ENCODE measurements at regions not wholly inside any gene's neighbourhood (a gene's known extent, or its start where the extent isn't known, plus 50 kb on each side); places are given as distances from the start of the nearest gene placed in this dataset.

DNA sequence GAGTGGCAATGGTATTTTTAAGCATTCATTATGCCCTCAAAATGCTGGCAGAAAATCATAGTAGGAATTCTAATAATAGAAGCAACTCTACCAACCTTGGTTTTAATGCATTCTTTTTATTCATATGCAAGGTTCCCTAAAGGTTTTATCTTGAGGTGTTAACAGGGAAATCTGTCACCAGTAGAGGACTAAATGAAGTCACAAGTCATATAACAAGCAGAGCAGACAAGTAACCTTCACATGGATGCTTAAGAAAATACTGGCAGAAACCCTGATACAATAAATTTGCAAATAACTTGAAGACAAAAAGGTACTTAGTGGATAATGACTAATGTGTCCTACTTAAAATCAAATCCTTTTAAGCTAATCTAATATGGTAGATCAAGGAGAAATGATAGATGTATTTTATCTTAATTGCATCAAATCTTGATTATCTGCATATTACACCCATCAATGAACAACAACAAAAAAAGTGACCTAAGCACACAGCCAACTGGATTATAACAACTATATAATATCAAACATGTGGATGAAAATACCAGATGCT lies 73.3 kb downstream of the RFC3 start:
- ATAC-seq (no peak), DNase-seq (no peak)

DNA sequence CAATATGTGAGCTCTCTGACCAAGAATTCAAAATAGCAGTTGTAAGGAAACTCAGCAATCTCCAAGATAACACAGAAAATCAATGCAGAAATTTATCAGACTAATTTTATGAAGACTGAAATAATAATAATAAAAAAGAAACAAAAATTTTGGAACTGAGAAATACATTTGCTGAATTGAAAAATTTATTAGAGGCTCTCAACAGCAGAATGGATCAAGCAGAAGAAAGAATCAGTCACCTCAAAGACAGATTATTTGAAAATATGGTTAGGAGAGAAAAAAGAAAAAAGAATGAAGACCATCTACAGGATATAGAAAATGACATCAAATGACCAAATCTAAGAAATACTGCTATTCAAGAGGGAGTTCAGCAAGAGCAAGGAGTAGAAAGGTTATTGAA lies 75.6 kb downstream of the RFC3 start:
- ATAC-seq (no peak), DNase-seq (no peak)

DNA sequence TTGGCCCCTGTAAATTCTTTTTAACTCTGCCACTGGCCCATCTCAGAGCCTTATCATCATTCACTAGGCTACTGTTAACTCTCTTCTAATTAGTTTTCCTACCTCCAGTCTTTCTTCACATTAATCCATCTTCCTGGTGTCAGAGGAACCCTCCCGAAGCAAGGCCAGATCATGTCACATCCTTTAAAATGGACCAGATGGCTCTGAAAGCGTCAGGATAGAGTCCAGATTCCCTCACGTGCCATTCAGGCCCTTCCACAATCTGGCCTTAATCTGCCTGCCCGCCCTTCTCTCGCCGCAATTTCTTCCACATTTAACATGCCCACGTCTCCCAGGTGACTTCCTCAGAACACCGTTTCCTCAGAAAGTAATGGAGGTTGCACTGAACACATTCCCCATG lies 86.5 kb downstream of the RFC3 start:
- ATAC-seq (no peak), DNase-seq (no peak)

DNA sequence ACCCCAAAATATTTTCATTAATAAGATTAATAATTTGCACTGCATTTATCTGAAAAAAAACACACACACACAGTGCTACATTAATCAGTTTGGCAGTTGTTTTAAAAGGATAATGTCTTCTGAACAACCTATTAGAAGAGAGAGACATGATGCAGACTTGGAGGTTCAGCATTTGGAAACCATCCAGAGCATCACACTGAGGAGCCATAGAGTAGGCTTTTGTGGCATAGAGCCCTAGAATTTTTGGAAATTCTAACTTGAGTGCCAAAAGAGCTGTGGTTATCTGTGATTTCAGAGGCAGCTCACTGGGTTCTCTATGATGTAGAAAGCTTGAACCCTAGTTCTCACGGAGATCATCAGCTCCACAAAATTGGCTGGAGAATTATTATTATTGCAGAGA lies 90.2 kb downstream of the RFC3 start:
- DNase-seq (no peak), ATAC-seq (no peak)

DNA sequence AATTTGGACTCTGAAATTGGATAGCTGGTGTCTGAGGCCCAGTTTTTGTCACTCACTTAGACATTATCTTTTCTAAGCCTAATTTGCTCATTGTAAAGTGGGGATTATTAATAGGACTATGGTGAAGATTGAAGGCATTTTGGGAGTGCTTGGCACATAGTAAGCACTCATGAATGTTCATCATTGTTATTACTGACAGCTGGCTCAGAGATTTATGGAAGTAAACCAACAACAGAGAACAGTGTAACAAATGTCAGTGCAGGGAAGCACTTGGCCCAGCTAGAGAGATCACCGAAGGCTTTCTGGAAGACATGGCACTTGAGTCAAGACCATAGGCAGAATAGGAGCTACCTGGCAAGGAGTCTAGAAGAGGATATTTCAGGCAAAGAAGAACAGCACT lies 92.3 kb downstream of the RFC3 start:
- ATAC-seq: no peak
- no peak for DNase-seq

DNA sequence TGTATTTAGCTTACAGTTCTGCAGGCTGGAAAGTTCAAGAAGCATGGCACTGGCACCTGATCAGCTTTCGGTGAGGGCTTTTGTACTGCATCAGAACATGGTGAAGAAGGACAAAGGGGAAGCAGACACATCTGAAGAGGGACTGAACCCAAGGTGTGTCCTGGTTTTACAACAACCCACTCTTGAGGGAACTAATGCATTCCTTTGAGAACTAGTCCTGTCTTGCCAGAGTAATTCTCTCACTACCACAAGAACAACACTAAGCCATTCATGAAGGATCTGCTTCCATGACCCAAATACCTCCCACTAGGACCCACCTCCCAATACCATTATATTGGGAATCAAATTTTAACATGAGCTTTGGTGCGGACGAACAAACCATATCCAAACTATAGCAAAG lies 93.6 kb downstream of the RFC3 start:
- DNase-seq (no peak), ATAC-seq (no peak)

DNA sequence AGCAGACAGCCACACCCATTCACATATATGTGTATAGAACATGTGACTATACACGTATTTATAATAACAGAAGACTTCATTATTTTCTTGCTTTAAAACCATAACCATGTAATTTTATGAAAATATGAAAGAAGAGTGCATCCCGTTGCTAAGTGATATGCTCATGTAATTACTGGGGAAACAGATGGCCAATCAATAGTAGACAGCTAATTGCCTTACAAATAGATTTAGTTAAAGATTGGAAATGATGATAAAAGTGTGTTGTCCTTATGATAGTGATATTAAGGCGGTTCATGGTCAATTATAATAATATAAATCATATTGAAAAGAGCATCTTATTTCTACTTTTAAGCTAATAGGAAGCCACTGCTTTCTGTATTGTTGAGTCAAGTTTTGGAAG lies 95.9 kb downstream of the RFC3 start:
- no peak for ATAC-seq
- no peak for DNase-seq

DNA sequence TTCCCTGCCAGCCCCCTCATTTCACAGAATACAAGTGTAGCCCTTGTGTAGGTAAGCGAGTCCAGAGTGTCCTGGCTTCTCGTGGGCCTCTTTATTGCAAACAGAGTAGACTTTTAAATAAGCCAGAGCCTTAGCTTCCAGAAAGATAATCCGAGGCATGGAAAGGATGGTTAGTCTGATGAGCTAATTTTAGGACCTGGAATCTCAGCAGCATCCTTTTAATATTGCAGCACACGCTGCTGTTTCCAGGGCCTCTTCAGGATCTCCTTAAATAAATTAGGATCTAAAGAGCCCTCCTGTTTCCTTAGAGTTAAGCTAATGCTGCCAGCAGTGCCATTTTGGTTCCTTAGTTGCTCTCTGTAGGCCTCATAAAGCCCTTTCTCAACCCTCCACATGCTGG lies 99.2 kb downstream of the RFC3 start:
- ATAC-seq (no peak), DNase-seq (no peak)

DNA sequence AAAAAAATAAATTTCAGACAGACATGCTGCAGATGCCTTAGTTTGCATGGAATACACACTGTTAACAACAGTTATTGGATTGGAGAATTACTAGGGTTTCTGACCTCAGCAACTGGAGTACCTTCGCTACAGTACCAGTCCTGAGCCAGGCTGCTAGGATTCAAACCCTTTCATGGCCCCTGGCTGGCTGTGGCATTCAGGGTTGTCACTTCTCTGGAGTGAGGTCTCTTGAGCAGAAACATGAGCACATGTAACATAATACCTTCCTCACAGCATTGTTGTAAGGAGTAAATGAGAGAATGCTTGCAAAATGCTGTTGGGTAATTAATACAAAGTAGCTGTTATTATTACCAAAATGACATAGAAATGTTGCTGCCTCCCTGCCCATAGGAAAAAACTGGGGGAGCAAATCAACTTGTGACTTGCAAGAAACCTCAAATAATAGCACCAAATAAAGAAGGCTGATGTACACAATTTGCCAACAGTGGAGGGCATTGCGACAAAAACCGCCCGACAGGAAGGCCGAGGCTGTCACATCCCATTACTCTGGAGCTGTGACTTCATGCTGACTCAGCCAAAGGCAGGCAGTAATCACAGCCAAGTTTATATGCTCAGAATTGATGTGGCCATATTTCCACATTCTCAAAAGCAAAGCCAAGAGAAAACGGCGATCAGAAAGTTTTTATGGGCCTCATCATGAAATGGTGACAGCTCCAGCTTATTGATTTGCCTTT lies 100.4 kb downstream of the RFC3 start:
- ATAC-seq: no peak
- no peak for DNase-seq

DNA sequence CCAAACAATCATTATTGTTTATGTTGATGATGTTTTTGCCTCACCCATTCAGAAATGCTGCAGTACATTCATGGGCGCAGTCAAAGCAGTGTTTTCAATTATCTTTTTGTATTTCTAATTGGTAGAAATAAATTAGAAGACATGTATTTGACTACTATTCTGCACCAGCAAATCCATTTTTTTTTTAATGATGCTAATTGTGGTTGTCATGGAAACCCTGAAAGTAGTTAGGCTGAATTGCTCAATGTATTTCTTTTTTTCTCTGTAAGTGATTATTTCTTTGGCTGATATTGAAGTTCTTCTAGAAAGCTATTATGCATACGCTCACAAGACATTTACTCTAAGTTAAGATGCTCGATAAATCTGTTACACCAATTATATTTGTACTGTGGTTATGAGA lies 101.2 kb downstream of the RFC3 start:
- DNase-seq (no peak), ATAC-seq (no peak)

DNA sequence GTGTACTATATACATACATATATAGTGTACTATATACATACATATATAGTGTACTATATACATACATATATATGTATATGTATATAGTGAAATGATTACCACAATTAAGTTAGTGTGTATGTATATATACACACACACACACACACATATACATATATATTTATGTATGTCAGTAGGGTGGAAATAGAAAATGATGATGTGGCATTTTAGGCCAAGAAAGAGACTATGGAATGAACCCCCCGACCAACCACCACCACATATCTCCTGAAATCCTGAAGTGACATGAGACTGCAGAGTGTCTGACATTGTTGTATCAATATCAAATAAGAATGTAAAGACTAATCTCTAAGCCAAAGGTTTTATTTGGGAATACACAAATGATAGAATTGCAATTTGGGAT lies 107.6 kb downstream of the RFC3 start:
- DNase-seq (no peak), ATAC-seq (no peak)

DNA sequence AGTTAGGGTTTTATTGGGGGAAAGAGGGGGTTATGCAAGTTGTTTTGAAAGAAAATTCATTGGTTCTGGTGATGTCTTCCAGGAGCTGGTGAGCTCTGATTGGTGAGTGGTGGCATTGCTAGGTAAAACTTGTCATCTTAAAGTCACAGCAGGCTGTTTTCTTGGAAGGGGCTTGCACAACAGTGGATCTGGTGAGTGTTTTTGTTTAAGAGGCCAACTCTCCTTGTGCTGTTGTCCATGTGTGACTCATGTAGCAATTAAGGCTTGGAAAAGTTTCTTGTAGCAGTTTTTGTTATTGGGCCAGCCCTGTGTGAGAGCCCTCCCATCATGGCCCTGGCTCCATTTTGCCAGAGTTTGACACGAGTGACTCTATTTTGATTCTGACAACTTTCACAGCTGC lies 109.4 kb downstream of the RFC3 start:
- ATAC-seq (no peak), DNase-seq (no peak)

DNA sequence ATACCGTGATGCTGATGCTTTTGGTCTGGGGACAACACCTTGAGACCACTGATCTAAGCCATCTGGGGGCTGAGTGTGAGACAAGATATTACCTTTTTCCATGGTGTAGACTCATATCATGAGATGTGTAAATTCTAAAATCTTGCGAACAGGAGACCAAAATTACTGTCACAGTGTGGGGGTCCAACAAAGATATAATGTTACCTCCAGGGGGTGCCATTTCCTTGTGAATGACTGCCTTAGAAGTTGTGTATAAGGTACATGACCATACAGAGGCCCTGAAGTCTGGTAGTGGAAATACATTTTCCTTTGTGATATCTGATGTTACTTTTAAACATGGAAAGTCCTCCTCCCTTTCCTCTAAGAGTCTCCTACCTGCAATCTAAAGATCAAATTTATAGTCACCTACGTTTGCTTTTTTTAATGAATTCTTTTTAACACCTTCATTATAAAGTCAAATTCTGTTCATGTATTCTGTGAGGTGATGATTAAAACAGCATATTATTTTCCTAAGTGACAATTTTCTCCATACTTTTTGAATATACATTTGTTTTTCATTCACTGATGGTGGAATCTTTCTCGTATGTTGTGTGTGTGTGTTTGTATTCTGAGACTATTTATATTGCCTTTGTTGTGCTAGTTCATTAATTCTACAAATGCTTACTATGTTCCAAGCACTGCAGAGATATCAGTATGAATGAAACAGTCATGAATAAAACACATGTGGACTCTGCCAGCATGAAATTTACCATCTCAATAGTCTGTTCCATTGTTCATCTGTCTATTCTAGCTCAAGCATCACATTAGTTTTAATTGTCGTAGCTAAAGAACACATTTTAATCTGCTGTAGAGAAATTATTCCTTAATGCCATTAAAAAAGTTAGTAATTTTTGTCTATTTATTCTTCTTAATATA lies 113.7 kb downstream of the RFC3 start:
- DNase-seq (no peak), ATAC-seq (no peak)

DNA sequence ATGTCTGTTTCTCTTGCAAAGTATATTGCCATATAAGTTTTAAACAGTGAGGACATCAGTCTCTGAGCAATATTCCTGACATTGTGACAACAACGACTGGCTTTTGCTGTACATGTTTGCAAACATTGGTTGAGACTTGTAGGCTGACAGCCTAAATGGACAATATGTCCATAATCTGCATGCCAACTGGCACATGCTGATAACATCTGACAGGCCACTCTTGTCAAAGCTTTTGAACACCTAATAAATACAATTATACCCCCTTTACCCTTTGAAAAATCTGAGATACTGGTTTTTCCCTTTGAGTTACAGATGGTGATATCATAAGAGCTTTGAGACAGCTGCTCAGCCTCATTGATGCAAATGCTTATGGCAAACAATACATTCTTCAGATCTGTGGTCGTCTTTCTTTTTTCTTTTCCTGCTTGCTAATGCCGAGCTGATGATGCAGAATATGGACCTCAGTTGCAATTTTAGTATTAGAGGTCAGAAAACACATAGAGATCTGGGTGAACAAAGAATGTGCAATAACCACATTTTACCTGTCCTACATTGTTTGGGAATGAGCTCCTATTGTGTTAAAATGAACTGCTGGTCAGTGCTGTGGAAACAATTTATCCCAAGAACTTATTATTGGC lies 114.9 kb downstream of the RFC3 start:
- DNase-seq (no peak), ATAC-seq (no peak)

DNA sequence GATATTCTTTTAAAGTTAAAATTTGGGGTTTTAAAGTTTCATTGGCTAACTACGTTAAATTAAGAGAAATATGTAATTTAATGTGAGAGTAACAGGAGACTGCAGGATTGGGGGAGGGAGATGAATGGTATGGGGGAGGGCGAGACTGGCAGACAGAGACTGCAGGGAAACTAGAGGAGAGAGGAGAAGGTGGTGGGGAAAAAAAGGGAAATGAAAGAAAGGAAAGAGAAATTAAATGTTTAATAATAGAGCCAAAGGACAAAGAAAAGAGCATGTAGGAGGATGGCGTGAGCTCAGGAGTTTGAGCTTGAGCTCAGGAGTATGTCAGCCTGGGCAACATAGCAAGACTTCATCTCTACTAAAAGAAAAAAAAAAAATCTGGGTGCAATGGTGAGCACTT lies 115.9 kb downstream of the RFC3 start:
- ATAC-seq (no peak), DNase-seq (no peak)

DNA sequence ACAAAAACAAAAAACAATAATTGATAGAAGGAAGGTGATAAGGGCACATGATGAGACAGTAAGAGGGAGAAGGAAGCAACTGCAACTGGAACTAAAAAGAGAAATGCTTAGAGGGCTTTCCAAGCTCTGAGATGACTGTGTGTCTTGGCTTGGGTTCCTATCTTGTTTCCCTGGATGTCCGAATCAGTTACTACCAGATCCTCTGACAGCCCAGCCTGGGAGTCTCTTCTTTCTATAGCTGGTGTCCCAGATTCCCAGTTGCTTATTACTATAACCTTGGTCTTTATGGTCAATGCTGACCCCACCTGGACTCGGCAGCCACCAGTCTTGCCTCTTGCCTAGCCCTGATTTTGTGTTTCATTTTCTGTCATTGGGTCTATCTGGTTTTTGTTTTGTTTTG lies 116.4 kb downstream of the RFC3 start:
- ATAC-seq (no peak), DNase-seq (no peak)

DNA sequence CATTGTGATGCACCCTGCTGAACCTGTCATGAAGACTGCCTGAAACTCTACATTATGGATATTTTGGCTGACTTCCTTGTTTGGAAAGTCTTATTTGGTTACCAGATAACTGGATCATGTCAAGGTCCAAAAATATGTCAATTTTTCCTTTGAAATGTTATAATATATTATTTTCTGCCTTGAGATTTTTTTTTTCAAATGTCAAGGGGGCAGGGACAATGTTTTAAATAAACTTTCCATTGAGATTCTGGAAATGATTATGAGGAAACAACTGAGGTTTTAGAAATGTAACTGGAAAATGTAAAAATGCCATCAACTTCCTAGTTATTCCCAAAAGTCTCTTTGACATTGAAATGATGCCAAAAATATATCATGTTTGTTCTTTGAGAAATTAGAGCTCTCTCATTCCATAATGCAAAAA lies 117.0 kb downstream of the RFC3 start:
- no peak for ATAC-seq
- no peak for DNase-seq

DNA sequence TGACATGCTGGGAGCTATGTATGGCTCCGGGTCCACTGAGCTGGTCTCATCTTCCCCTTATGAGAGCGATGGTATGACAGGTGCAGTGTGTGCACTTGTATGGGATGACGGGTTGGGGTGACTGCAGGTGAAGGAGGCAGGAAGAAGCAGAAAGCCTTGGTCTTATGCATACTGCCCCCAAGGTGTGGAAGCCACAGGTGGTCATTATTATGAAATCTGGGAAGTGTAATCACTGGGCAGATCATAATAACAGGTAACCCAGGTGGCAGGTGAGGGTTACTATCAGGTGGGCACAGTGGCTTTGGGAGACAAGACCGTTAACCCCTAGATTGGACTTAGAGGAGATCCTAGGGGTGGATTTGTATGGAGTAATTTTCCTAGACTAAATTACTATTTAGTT lies 118.0 kb downstream of the RFC3 start:
- DNase-seq (no peak), ATAC-seq (no peak)

DNA sequence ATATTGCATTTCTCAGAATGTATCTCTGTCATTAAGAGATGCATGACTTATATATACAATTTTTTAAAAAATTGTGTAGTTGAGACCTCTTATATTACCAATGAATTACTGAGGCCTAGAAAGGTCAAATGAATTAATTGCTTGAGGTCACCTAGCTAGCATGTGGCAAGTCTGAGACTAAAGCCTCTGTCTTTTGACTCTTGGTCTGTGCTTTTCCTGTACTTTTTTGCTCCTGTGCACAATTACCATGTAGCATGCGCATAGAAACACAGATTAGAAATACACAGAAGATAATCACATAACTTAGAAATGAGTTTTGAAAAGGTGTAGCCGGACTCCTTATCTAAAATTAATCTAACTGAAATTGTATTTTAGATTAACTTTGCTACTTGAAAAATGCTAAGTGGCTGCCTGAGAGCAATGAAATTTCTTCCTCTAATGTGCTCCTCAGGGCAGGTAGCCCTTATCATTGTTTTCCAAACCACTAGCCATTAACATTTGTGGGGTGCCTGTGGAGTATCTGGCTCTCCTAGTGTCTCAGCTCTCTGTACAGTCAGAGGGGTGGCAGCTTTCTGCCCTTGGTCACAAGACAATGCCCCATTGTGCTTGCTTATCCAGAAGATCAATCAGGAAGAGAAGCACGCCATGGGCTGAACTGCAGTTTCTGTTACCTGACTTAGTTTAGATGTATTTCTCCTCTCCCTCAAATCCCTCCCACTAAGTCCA lies 119.6 kb downstream of the RFC3 start:
- ATAC-seq (no peak), DNase-seq (no peak)

DNA sequence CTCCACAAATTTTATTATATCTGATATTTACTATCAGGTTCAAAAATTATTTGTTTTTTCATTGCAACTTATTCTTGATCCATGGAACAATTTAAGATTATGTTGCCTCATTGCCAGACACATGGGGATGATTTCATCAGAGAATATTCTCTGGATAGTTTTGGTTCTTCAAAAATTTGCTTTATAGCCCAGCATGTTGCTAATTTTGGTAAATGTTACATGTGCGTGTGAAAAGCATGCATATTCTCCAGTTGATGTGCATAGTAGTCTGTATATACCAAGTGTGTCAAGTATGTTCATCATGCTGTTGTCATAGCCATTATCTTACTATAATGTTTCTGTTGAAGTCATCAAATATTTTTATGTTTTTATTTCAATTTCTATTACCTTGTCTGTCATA lies 122.3 kb downstream of the RFC3 start:
- DNase-seq (no peak), ATAC-seq (no peak)

DNA sequence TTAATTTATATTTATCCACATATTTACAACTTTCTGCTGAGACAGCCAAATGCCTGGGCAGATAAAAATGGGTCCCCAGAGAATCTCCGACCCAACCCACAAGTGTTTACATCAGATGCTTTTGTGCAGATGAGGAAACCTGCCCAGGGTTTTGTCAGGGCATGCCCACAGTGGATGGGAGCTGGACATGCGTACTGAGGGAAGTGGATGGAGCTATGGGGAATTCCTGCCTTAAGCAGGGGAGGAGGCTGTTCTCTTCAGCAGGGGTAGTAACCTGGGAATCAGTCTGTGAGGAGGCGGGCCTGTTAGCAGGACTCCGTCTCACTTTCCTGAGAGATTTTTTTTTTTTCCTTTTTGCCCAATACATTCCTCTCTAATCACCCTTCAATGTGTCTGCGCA lies 122.9 kb downstream of the RFC3 start:
- DNase-seq (no peak), ATAC-seq (no peak)

DNA sequence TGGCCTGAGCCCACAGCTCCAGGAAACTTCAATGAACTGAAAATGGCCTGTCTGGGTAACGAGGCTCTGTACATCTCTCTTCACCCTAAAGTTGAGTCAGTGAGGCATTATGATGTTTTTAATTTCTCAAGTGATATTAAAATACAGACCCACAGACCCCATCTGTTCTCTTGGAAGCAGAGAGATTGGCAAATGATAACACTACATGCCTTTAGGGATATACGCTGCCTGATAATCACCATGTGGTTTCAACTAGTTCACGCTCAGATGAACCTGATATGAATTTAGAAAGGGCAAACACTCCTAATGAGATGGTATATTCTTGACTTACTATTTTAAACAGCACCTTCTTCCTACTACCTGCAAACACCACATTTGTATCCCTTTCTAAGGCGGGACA lies 127.5 kb downstream of the RFC3 start:
- no peak for ATAC-seq

More for the DNA sequence above, 127.5 kb downstream of the RFC3 start:
- no peak for DNase-seq
